HUES64 (cell line): ENCODE measurements at regions not wholly inside any gene's neighbourhood (a gene's known extent, or its start where the extent isn't known, plus 50 kb on each side); places are given as distances from the start of the nearest gene placed in this dataset.

Source experiments
- H3K27ac ChIP-seq: 2 replicates; pipeline ENCODE4 v1.7.0; 2013; ENCODE audit warnings: low read depth, low read length, inconsistent platforms
- H3K27me3 ChIP-seq: 2 replicates; pipeline ENCODE4 v1.6.1; 2013; ENCODE audit warnings: mild to moderate bottlenecking, low read length; ENCODE audit not compliant: insufficient read depth
- H3K36me3 ChIP-seq: 2 replicates; pipeline ENCODE4 v1.6.1; 2013; ENCODE audit warnings: mild to moderate bottlenecking, low read length; ENCODE audit not compliant: insufficient read depth
- H3K4me1 ChIP-seq: 2 replicates; pipeline ENCODE4 v1.6.1; 2013; ENCODE audit warnings: mild to moderate bottlenecking, low read length, moderate library complexity; ENCODE audit not compliant: insufficient read depth
- H3K4me3 ChIP-seq: 2 replicates; pipeline ENCODE4 v1.5.1; 2013; ENCODE audit warnings: mild to moderate bottlenecking, low read length, moderate library complexity
- H3K9ac ChIP-seq: 2 replicates; pipeline ENCODE4 v1.6.1; 2013; ENCODE audit warnings: mild to moderate bottlenecking, low read depth, low read length
- H3K9me3 ChIP-seq: 2 replicates; pipeline ENCODE4 v1.6.1; 2013; ENCODE audit warnings: low read depth, low read length; ENCODE audit not compliant: insufficient read depth
- WGBS: fragments of 150-250, 120-280 bp; methylation state at CpG from one replicate; pipeline ENCODE4 v1.1.7; 2013; ENCODE audit warnings: missing lambda C conversion rate; 5-methylcytosine and 5-hydroxymethylcytosine counted together

DNA sequence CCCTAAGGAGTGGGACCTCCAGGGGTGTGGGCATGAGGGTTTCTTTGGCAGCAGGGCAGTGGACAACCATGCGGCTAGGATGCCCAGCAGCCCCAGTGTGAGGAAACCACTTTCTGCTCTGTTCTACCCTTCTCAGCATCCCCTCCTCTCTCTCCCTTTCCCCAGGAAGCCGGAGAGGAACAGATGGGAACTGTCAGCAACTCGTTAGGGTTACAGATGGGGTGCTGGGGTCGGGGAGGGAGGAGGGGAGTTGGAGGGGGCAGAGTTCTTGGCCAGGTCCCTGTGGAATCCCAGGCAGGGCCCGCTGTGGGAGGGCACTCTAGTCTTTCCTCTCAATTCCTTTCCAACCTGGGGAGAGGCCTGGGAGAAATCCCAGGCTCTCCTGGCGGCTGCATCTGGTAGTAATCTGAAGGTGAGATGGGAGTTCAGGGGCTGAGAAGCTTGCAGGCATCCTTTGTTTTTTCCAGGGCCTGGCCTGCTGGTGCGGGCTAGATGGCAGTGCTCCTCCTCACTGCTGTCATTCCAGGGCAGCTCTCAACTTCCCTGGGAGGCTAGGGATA is 93.9 kb upstream of the CSF3R start:
- Histone ChIP-seq H3K9ac (no peak overlapping the region), H3K4me3 (no peak overlapping the region), H3K36me3 (no peaks in the 10 kb centered on the region), H3K27ac (no peak overlapping the region), H3K9me3 (no peaks in the 10 kb centered on the region), H3K4me1 (peaks cover 24% of the 10 kb centered on the region), H3K27me3 (no peaks in the 10 kb centered on the region; the same call in 1 of the 2 replicates)
- WGBS = 62% methylated on average over 7 of the region's 7 CpGs

DNA sequence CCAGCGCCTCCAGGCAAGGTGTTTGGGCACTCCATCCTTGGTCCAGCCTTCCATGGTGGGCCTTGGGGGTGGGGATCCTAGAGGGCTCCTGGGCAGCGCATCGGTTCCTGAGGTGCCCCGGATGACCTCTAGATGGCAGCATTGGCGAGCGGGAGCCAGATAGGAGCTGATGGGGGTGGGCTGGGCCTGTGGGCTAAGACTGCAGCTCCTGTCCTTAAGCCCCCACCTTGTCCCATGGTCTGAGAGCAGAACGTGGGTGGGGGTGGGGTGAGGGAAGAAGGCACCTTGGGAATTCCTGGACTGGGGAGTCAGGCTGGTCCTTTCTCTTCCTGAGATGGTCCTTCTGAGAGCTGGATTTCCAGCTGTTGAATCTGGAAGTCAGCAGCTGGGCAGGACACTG is 93.4 kb upstream of the CSF3R start:
- Histone ChIP-seq H3K4me3 (no peak overlapping the region), H3K9ac (no peak overlapping the region), H3K27ac (no peak overlapping the region), H3K36me3 (no peaks in the 10 kb centered on the region), H3K4me1 (peaks cover 19% of the 10 kb centered on the region), H3K9me3 (no peaks in the 10 kb centered on the region), H3K27me3 (no peaks in the 10 kb centered on the region; the same call in 1 of the 2 replicates)
- WGBS = 2% methylated on average over 7 of the region's 7 CpGs

DNA sequence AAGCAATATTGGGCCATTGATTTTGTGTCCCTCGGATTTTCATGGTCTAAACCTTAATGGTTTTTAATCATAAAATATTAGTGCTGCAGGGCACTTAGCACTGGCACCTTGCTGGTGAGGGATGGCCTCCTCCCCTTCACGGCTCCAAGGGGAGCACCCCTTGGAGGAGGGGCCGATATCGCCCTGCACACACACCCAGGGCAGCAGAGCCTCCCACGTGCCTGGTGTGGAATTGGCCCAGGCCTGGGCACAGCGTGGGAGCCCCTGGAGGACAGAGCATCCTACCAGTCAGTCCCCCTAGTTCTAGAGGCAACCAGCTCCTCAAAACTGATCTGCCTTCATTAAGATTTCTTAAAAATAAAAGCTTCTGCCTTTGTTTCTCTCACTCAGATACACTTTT is 90.7 kb upstream of the CSF3R start:
- H3K4me3 ChIP-seq = no peak overlapping the region
- H3K9me3 ChIP-seq = no peaks in the 10 kb centered on the region
- peaks cover 13% of the 10 kb centered on the region; the same call in 1 of the 2 replicates for H3K4me1 ChIP-seq
- H3K27ac ChIP-seq = no peak overlapping the region
- 86% methylated on average over 6 of the region's 6 CpGs for WGBS
- no peaks in the 10 kb centered on the region for H3K36me3 ChIP-seq
- no peak overlapping the region for H3K9ac ChIP-seq
- no peaks in the 10 kb centered on the region; the same call in 1 of the 2 replicates for H3K27me3 ChIP-seq

DNA sequence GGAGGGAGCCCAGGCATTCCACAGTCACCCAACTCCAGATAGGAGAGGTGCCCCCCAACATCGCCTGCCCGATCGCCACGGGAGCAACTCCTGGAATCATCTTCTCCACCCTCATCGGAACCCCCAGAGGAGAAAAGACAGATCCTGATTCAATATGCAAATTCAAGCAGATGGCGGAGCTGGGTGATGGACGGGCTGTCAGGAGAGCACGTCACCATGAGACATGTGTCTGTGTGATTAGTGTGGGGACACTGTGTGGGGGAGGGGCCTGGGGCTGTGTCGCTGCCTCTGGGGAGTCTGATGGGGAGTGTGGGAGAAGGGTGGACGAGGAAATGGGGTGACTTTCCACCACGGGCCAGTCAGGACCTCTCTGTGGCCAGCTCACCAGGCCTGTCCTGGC is 90.2 kb upstream of the CSF3R start:
- H3K4me1 ChIP-seq = peaks cover 13% of the 10 kb centered on the region; the same call in 1 of the 2 replicates
- WGBS = 79% methylated on average over 11 of the region's 11 CpGs
- H3K9ac ChIP-seq = no peak overlapping the region
- no peak overlapping the region for H3K27ac ChIP-seq
- H3K4me3 ChIP-seq = no peak overlapping the region
- H3K36me3 ChIP-seq = no peaks in the 10 kb centered on the region
- H3K9me3 ChIP-seq = no peaks in the 10 kb centered on the region
- no peaks in the 10 kb centered on the region; the same call in 1 of the 2 replicates for H3K27me3 ChIP-seq

DNA sequence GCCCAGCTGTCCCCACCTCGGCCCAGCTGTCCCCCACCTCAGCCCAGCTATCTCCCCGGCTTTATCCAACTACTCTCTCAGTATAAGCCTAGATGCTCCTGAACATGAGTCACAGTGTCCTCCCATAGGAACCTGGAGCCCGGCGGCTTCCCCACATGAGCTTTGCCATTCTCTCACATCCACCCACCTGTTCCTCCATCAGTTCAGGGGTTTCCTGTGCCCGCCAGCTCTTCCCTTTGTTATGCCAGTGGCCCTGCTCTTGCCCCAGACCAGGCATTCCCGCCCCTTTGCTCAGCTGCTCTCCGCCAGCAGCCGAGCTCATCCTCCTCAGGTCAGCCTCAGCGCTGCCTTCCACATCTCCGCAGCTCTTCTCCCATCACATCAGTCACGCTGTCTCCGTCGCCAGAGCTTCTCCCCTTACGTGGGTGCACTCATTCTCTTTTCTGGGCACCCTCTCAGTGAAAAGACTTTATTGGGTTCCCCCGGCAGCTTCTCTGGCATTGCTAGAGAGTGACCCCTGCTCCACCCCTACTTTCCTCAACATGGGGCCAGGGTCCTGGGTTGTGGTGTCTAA is 89.5 kb upstream of the CSF3R start:
- no peaks in the 10 kb centered on the region for H3K9me3 ChIP-seq
- whole genome bisulfite sequencing = 44% methylated on average over 15 of the region's 15 CpGs
- H3K27me3 ChIP-seq = no peaks in the 10 kb centered on the region; the same call in 1 of the 2 replicates
- H3K36me3 ChIP-seq = no peaks in the 10 kb centered on the region
- no peak overlapping the region for H3K4me3 ChIP-seq
- no peak overlapping the region for H3K9ac ChIP-seq
- H3K4me1 ChIP-seq = peaks cover 13% of the 10 kb centered on the region; the same call in 1 of the 2 replicates
- H3K27ac ChIP-seq = no peak overlapping the region

DNA sequence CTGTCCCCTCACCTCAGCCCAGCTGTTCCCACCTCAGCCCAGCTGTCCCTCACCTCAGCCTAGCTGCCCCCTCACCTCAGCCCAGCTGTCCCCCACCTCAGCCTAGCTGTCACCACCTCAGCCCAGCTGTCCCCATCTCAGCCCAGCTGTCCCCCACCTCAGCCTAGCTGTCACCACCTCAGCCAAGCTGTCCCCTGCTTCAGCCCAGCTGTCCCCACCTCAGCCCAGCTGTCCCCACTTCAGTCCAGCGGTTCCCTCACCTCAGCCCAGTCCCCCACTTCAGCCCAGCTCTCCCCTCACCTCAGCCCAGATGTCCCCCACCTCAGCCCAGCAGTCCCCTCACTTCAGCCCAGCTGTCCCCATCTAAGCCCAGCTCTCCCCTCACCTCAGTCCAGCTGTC is 88.4 kb upstream of the CSF3R start:
- no peaks in the 10 kb centered on the region; the same call in 1 of the 2 replicates for H3K27me3 ChIP-seq
- no peak overlapping the region for H3K4me3 ChIP-seq
- no peaks in the 10 kb centered on the region for H3K9me3 ChIP-seq
- no peak overlapping the region for H3K27ac ChIP-seq
- H3K36me3 ChIP-seq = no peaks in the 10 kb centered on the region
- H3K4me1 ChIP-seq = peaks cover 14% of the 10 kb centered on the region; the same call in 1 of the 2 replicates
- 88% methylated on average over 1 of the region's 1 CpG for WGBS
- no peak overlapping the region for H3K9ac ChIP-seq

DNA sequence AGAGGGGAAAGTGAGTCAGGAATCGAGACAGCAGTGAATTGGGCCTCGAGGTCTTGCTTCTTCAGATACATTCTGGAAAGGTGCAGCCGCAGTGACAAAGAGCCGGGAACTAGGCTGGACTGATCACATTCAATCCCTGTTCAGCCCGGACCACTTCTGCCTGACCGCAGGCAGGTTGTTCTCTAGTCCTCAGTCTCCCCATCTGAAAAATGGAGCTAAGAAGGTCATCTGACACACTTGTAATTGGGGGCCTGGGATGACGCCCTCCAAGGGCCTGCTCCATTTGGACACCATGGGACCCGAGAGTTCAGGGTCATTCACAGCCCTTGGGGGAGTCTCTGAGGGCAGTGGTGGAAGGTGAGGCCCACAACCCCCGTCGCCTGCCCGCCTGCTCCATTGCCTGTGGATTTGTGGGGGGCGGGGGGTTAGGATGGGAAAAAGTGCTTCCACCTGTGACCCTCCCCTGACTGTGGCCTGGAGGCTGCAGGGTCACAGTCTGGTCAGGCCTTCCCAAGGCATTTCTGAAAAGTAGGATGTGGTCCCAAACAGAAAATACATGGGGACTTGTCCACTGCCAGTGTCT is 87.9 kb upstream of the CSF3R start:
- H3K36me3 ChIP-seq = no peaks in the 10 kb centered on the region
- H3K27ac ChIP-seq = no peak overlapping the region
- no peak overlapping the region for H3K9ac ChIP-seq
- no peaks in the 10 kb centered on the region for H3K9me3 ChIP-seq
- no peaks in the 10 kb centered on the region; the same call in 1 of the 2 replicates for H3K27me3 ChIP-seq
- H3K4me1 ChIP-seq = peaks cover 14% of the 10 kb centered on the region; the same call in 1 of the 2 replicates
- WGBS = 91% methylated on average over 12 of the region's 12 CpGs
- no peak overlapping the region for H3K4me3 ChIP-seq

DNA sequence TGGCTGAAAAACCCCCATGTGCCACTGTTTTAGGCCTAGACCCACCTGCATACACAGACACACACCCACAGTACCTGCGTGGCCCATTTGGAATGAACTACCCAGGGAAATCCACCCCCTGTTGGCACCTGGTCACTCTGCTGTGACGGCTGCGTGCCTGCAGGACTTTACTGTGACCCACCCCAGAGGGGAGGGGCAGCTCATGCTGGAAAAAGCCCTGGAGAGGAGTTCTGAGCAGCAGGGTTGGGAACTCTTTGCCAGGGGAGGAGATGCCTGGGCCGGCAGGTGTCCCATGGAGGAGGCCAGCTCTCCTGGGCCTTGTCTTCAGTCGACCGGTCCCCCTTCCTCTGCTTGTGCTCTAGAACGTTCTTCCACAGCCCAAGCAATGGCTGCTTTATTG is 87.3 kb upstream of the CSF3R start:
- H3K27ac ChIP-seq = no peak overlapping the region
- no peaks in the 10 kb centered on the region; the same call in 1 of the 2 replicates for H3K27me3 ChIP-seq
- no peak overlapping the region for H3K9ac ChIP-seq
- 64% methylated on average over 7 of the region's 7 CpGs for WGBS
- no peaks in the 10 kb centered on the region for H3K36me3 ChIP-seq
- no peak overlapping the region for H3K4me3 ChIP-seq
- H3K9me3 ChIP-seq = no peaks in the 10 kb centered on the region
- H3K4me1 ChIP-seq = peaks cover 14% of the 10 kb centered on the region; the same call in 1 of the 2 replicates

DNA sequence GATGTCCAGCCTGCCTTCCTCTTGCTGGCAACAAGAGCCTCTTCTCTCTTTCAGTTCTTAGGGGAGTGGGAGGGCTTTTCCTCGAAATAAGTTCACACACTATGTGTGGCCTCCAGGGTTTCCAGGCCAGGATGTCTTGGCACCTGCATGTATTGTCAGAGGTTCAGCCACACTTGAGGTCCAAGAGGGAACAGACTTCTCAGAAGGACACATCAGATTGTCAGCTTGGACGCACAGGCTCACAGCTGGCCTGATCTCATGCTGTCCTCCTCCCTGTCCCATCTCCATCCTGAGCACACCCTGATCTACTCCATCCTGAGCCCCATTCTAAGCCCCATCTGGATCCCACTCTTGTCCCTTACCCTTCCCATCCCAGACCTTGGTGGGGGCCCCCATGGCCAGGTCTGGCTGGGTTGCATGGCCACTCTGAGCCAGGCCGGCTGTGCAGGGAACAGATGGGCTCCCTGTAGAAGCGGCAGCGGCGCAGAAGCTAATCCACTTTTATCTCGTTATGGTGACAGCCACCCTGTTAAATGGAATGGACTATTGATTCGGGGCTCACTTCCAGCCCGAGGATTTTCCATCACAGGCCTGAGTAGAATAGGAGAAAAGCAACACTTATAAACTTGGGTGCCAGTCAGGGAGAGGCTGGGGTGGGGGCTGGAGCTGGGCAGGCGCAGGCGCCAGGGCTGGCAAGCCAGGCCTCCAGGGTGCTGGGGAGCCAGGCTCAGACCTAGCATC is 85.1 kb upstream of the CSF3R start:
- Histone ChIP-seq H3K36me3 (no peaks in the 10 kb centered on the region), H3K9ac (no peak overlapping the region), H3K9me3 (no peaks in the 10 kb centered on the region), H3K27ac (no peak overlapping the region), H3K27me3 (no peaks in the 10 kb centered on the region; the same call in 1 of the 2 replicates), H3K4me1 (peaks cover 9% of the 10 kb centered on the region; the same call in 1 of the 2 replicates), H3K4me3 (no peak overlapping the region)
- 89% methylated on average over 11 of the region's 11 CpGs for WGBS

DNA sequence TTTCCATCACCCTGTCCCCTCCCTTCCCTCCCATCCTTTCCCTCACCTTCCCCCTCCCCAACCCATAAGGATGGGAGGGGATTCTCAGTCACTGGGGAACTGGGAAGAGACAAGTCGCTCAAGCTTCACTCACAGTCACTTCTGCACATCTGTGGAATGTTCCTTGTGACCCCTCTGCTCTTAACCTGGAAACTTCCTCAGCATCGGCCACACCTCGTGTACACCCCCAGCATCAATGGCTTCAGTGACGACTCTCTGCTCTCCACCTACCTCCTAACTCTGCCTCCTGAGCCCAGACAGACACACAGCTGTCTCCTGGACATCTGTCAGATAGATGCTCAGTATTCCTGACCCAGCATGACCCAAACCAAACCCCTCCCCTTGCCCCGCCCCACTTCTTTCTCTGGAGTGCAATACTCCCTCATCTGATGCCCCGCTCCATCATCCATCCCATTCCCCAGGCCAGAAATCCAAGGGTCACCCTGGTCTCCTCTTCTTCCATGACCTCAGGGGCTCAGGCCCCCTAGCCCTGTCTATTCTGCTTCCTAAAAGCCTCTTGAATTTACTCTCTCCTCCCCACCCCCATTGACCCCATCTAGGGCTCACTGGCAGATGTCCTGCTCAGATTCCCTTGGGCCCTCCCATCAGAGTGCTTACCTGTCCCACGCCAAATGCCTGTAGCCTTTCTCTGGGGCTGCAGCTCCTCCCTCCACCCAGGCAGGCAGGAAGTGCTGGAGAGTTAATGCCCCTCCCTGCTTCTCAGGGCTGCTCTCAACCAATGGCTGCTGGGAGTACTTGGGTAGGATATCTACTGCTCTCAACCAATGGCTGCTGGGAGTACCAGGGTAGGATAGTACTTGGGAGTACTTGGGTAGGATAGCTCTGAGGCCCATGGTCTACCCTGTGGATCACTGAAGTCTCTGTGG is 83.1 kb upstream of the CSF3R start:
- Histone ChIP-seq H3K4me3 (no peak overlapping the region), H3K9ac (no peak overlapping the region), H3K27ac (no peak overlapping the region), H3K4me1 (peaks cover 5% of the 10 kb centered on the region; the same call in 1 of the 2 replicates), H3K27me3 (no peaks in the 10 kb centered on the region), H3K9me3 (no peaks in the 10 kb centered on the region), H3K36me3 (no peaks in the 10 kb centered on the region)
- WGBS = 87% methylated on average over 7 of the region's 7 CpGs
